Trophoblast cell (in vitro differentiated cells and primary cell): ENCODE measurements at regions not wholly inside any gene's neighbourhood (a gene's known extent, or its start where the extent isn't known, plus 50 kb on each side); places are given as distances from the start of the nearest gene placed in this dataset.

Experiments
- DNase-seq, 2 donors: peaks; one replicate each; pipeline ENCODE4 v3.0.0-alpha.2; 2016
- H2AFZ ChIP-seq: 2 replicates; pipeline ENCODE4 v1.6.1; 2013; ENCODE audit warnings: low read length, moderate library complexity, mild to moderate bottlenecking; ENCODE audit not compliant: insufficient read depth, poor library complexity
- H2AK5ac ChIP-seq: 2 replicates; pipeline ENCODE4 v1.6.1; 2013; ENCODE audit warnings: mild to moderate bottlenecking, low read length
- H2BK120ac ChIP-seq: 2 replicates; pipeline ENCODE4 v1.6.1; 2013; ENCODE audit warnings: low read length, mild to moderate bottlenecking, moderate library complexity; ENCODE audit not compliant: insufficient read depth, poor library complexity
- H2BK12ac ChIP-seq: 2 replicates; pipeline ENCODE4 v1.6.1; 2013; ENCODE audit warnings: mild to moderate bottlenecking, low read length, moderate library complexity
- H2BK5ac ChIP-seq: 2 replicates; pipeline ENCODE4 v1.6.1; 2013; ENCODE audit warnings: low read length, low read depth, moderate library complexity, mild to moderate bottlenecking; ENCODE audit not compliant: poor library complexity
- H3K14ac ChIP-seq: 2 replicates; pipeline ENCODE4 v1.6.1; 2013; ENCODE audit warnings: mild to moderate bottlenecking, low read length
- H3K18ac ChIP-seq: 2 replicates; pipeline ENCODE4 v1.6.1; 2013; ENCODE audit warnings: mild to moderate bottlenecking, low read length
- H3K23ac ChIP-seq: 2 replicates; pipeline ENCODE4 v1.6.1; 2013; ENCODE audit warnings: low read length
- H3K27ac ChIP-seq: 2 replicates; pipeline ENCODE4 v1.5.1; 2013; ENCODE audit warnings: low read depth, mild to moderate bottlenecking, inconsistent platforms, low read length, moderate library complexity
- H3K27me3 ChIP-seq: 2 replicates; pipeline ENCODE4 v1.6.1; 2013; ENCODE audit warnings: inconsistent platforms, mild to moderate bottlenecking, low read length, moderate library complexity; ENCODE audit not compliant: insufficient read depth
- H3K36me3 ChIP-seq, 2 experiments: 1 replicate in 1 of 2; 2 replicates in 1 of 2; pipeline ENCODE4 v1.6.1; 2013; ENCODE audit warnings: low read length in 2 of 2, mild to moderate bottlenecking in 2 of 2, moderate library complexity in 1 of 2; ENCODE audit not compliant: insufficient read depth in 2 of 2, control insufficient read depth in 1 of 2
- H3K4ac ChIP-seq: 2 replicates; pipeline ENCODE4 v1.6.1; 2013; ENCODE audit warnings: low read depth, mild to moderate bottlenecking, low read length, moderate library complexity
- H3K4me1 ChIP-seq, 2 experiments: 1 replicate in 1 of 2; 2 replicates in 1 of 2; pipeline ENCODE4 v1.6.1; 2013; ENCODE audit warnings: low read length in 2 of 2, mild to moderate bottlenecking in 2 of 2, moderate library complexity in 1 of 2; ENCODE audit not compliant: insufficient read depth in 2 of 2, control insufficient read depth in 1 of 2
- H3K4me2 ChIP-seq: 2 replicates; pipeline ENCODE4 v1.6.1; 2013; ENCODE audit warnings: inconsistent platforms, mild to moderate bottlenecking, low read length, moderate library complexity
- H3K4me3 ChIP-seq: 2 replicates; pipeline ENCODE4 v1.5.1; 2013; ENCODE audit warnings: mild to moderate bottlenecking, low read depth, low read length, inconsistent platforms
- H3K79me1 ChIP-seq: one replicate; pipeline ENCODE4 v1.6.1; 2013; ENCODE audit warnings: low read length
- H3K79me2 ChIP-seq: 2 replicates; pipeline ENCODE4 v1.6.1; 2013; ENCODE audit warnings: low read length, mild to moderate bottlenecking; ENCODE audit not compliant: control insufficient read depth, insufficient read depth, poor library complexity
- H3K9ac ChIP-seq: 2 replicates; pipeline ENCODE4 v1.6.1; 2013; ENCODE audit warnings: mild to moderate bottlenecking, low read length
- H3K9me3 ChIP-seq: 2 replicates; pipeline ENCODE4 v1.6.1; 2013; ENCODE audit warnings: low read depth, mild to moderate bottlenecking, control low read depth, inconsistent platforms, low read length; ENCODE audit not compliant: insufficient read depth
- H4K12ac ChIP-seq: 2 replicates; pipeline ENCODE4 v1.6.1; 2013; ENCODE audit warnings: low read depth, mild to moderate bottlenecking, low read length, moderate library complexity
- H4K8ac ChIP-seq: 2 replicates; pipeline ENCODE4 v1.6.1; 2013; ENCODE audit warnings: low read depth, mild to moderate bottlenecking, low read length, moderate library complexity
- H4K91ac ChIP-seq: one replicate; pipeline ENCODE4 v1.6.1; 2013; ENCODE audit warnings: low read depth, mild to moderate bottlenecking, low read length, moderate library complexity
- WGBS: extraction: QIAGEN DNeasy Blood & Tissue Kit; methylation state at CpG from one replicate; pipeline ENCODE4 v1.1.7; 2013; ENCODE audit warnings: missing lambda C conversion rate; ENCODE audit not compliant: insufficient read length, insufficient coverage; ENCODE audit errors: extremely low coverage; 5-methylcytosine and 5-hydroxymethylcytosine counted together

DNA sequence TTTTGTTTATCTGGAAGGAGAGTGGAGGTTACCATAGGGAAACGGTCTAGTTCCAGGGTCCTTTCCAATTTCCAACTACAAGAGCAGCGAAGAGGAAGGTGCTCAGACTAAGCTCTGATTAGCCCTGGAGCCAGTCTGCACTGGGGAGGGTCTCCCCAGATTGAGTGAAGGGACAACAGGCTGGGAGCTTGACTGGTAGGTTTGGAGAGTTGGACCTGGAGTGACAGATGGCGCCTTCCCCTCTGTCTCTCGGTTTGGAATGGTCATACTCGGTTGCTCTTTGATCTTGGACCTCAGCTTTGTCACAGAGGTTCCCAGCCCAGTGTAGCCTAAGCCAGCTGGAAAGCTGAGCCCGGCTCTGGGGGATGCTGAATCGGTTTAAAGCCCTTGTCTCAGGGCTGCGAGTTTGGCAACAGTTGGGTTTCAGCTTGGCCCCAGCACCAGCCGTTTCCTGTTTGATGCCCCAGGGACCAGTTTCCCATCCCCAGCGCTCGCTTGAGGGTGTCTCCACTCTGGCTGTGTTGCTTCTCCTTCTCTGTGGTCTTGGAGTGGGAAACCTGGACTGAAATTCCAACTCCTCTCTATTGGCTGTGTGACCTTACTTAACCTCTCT is 53.1 kb upstream of the ULK4 start:
- peak overlapping the region; percentile 33 for H3K9ac ChIP-seq
- H3K79me1 ChIP-seq: peaks cover 16% of the 10 kb centered on the region
- H3K4me3 ChIP-seq: peak overlapping the region; percentile 55
- no peak for DNase-seq
- peak overlapping the region; percentile 79 for H3K4me2 ChIP-seq
- H4K91ac ChIP-seq: no peak overlapping the region
- H2AFZ ChIP-seq: no peak overlapping the region
- H3K4me1 ChIP-seq: peaks cover 11 to 14% of the 10 kb centered on the region in 2 experiments
- no peak overlapping the region for H2BK120ac ChIP-seq
- H3K9me3 ChIP-seq: peaks cover 2% of the 10 kb centered on the region
- no peaks in the 10 kb centered on the region for H3K27me3 ChIP-seq
- H4K12ac ChIP-seq: no peak overlapping the region
- no peak overlapping the region for H2BK12ac ChIP-seq
- H3K36me3 ChIP-seq: no peaks in the 10 kb centered on the region
- H2BK5ac ChIP-seq: no peak overlapping the region
- peak overlapping the region; percentile 13 for H3K4ac ChIP-seq
- H3K23ac ChIP-seq: peak overlapping the region; percentile 34
- no CpG with 5 or more reads among the region's 11 CpGs for WGBS
- H3K27ac ChIP-seq: no peak overlapping the region
- H2AK5ac ChIP-seq: peak overlapping the region; percentile 64
- peak overlapping the region; percentile 5 for H3K14ac ChIP-seq
- peaks cover 24% of the 10 kb centered on the region for H3K79me2 ChIP-seq
- H4K8ac ChIP-seq: peak overlapping the region; percentile 65
- peak overlapping the region; percentile 1 for H3K18ac ChIP-seq

DNA sequence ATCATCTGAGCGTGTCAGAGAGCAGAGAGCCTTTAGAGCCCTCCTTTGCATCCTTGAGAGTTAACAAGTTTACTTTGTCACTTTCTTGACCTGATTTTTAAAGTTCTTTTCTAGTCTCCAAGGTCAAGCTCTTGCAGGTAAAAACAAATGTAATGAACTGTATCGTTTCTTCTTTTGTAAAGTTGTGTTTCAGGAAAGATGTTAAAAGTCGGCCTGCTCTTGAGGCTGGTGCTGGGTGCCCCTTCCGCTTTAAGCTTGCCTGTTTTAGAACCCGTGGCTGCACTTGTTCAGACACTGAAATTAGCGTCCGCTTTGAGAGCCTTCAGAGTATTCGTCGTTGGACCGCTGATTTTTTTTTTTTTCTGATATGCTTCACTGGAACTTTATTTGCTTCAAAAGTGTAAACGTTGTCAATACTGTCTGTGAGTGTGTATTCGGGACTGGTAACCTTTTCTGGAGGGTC is 52.6 kb upstream of the ULK4 start:
- Histone ChIP-seq H3K4me2 (peak overlapping the region; percentile 79), H3K36me3 (no peaks in the 10 kb centered on the region), H3K9ac (peak overlapping the region; percentile 93), H4K12ac (no peak overlapping the region), H4K91ac (peak overlapping the region; percentile 87), H3K4ac (peak overlapping the region; percentile 84), H2BK120ac (peak overlapping the region; percentile 84), H2BK12ac (no peak overlapping the region), H3K9me3 (peaks cover 2% of the 10 kb centered on the region), H4K8ac (peak overlapping the region; percentile 86), H2AFZ (no peak overlapping the region), H3K23ac (no peak overlapping the region), H3K79me1 (peaks cover 14% of the 10 kb centered on the region), H3K4me1 (peaks cover 11 to 12% of the 10 kb centered on the region in 2 experiments), H3K18ac (peak overlapping the region; percentile 96), H2BK5ac (peak overlapping the region; percentile 83), H3K27ac (no peak overlapping the region), H3K4me3 (peak overlapping the region; percentile 98), H3K79me2 (peaks cover 22% of the 10 kb centered on the region), H3K27me3 (no peaks in the 10 kb centered on the region), H2AK5ac (peak overlapping the region; percentile 94), H3K14ac (peak overlapping the region; percentile 94)
- WGBS: no CpG with 5 or more reads among the region's 12 CpGs
- DNase-seq: no peak

- Histone ChIP-seq H4K8ac (peak overlapping the region; percentile 86), H3K9ac (peak overlapping the region; percentile 93), H3K4ac (peak overlapping the region; percentile 84), H2BK12ac (peak overlapping the region; percentile 11), H2AK5ac (peak overlapping the region; percentile 94), H3K79me2 (peaks cover 22% of the 10 kb centered on the region), H3K36me3 (no peaks in the 10 kb centered on the region), H3K9me3 (peaks cover 2% of the 10 kb centered on the region), H3K4me1 (peaks cover 9 to 11% of the 10 kb centered on the region in 2 experiments), H3K79me1 (peaks cover 14% of the 10 kb centered on the region), H2BK120ac (peak overlapping the region; percentile 84), H3K18ac (peak overlapping the region; percentile 96), H2AFZ (peak overlapping the region; percentile 77), H4K91ac (peak overlapping the region; percentile 87), H3K27me3 (no peaks in the 10 kb centered on the region), H3K27ac (peak overlapping the region; percentile 73), H3K4me2 (peak overlapping the region; percentile 79), H3K14ac (peak overlapping the region; percentile 94), H4K12ac (peak overlapping the region; percentile 87), H3K23ac (no peak overlapping the region), H2BK5ac (peak overlapping the region; percentile 83), H3K4me3 (peak overlapping the region; percentile 98)
- no CpG with 5 or more reads among the region's 103 CpGs for WGBS
- peak; percentile 19 to 57 for DNase-seq
Observed at GRCh38 chr3:42013691-42014457, 52.0 kb upstream of the ULK4 start.

DNA sequence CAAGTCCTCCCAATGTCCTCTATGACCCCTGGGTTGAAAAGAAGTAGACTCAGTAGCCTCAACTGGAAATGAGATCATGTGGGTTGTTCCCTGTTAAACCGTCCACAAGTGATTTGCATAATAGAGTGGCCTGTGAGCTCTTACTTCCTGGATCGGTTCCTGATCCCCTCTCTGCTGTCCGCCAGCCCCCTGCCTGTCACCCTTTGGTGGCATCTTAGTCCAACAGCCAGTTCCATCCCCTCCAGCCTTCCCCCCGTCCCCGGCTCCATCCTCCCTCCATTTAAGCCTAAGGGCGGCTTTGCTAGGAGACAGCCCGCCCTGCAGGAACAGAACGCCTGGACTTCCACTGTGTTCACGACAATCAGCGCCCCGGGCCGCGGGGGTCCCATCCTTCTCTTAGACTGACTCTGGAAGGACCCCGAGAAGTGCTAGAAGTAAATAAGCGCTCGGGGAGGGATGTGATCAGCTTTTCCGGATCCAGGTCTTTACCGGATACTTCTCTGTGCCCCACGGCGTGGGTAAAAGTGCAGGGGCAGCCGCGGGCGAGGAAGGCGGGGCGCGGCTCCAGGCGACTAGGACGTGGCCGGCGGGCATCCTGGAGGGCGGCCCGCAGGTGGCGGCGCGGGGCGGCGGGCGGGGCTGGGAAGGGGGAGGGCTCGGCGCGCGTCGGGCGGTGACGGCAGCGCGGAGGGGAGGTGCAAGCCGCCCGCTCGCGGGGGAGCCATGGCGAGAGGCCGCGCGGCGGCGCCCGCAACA is 51.2 kb upstream of the ULK4 start:
- Histone ChIP-seq H3K4me1 (peaks cover 9 to 11% of the 10 kb centered on the region in 2 experiments), H2BK12ac (peak overlapping the region; percentile 93), H3K79me2 (peaks cover 22% of the 10 kb centered on the region), H3K4ac (peak overlapping the region; percentile 24), H3K18ac (peak overlapping the region; percentile 95), H3K23ac (no peak overlapping the region), H3K27ac (peak overlapping the region; percentile 73), H3K9me3 (peaks cover 2% of the 10 kb centered on the region), H3K79me1 (peaks cover 14% of the 10 kb centered on the region), H4K8ac (peak overlapping the region; percentile 96), H2AK5ac (peak overlapping the region; percentile 76), H3K9ac (no peak overlapping the region), H3K36me3 (no peaks in the 10 kb centered on the region), H2AFZ (peak overlapping the region; percentile 97), H2BK5ac (peak overlapping the region; percentile 50), H4K12ac (peak overlapping the region; percentile 99), H2BK120ac (peak overlapping the region; percentile 97), H3K4me2 (peak overlapping the region; percentile 86), H3K4me3 (peak overlapping the region; percentile 98), H3K27me3 (no peaks in the 10 kb centered on the region), H3K14ac (peak overlapping the region; percentile 89), H4K91ac (peak overlapping the region; percentile 92)
- DNase-seq: peak; percentile 75 to 88
- no CpG with 5 or more reads among the region's 58 CpGs for WGBS
